Esophagus squamous epithelium (tissue), 5 donors: ENCODE measurements at regions not wholly inside any gene's neighbourhood (a gene's known extent, or its start where the extent isn't known, plus 50 kb on each side); places are given as distances from the start of the nearest gene placed in this dataset.
A peak's percentile ranks its signal among the peaks of the same experiment; 100 is the strongest.

Experiments used
- DNase-seq: peaks from one replicate; lab custom pipeline; 2025; lab: John Stamatoyannopoulos, UW
- H3K27ac ChIP-seq, 4 donors: fragments of 200-600 bp; sonication (generic); one replicate each; pipeline ENCODE4 v1.5.1; 2016 to 2019; ENCODE audit warnings: mild to moderate bottlenecking in 1 of 4
- H3K27me3 ChIP-seq, 4 donors: fragments of 200-600 bp; sonication (generic); 1 replicate in 3 of 4; 2 replicates in 1 of 4; pipeline versions ENCODE4 v1.5.1 to v1.6.0; 2017 to 2021; ENCODE audit warnings: antibody characterized with exemption in 1 of 4
- H3K36me3 ChIP-seq, 3 donors: fragments of 200-600 bp; sonication (generic); one replicate each; pipeline ENCODE4 v1.5.1; 2016 to 2019
- H3K4me1 ChIP-seq, 3 donors: fragments of 200-600 bp; sonication (generic); one replicate each; pipeline ENCODE4 v1.5.1; 2017 to 2019
- H3K4me3 ChIP-seq, 4 donors: fragments of 200-600 bp; sonication (generic); 1 replicate in 3 of 4; 2 replicates in 1 of 4; pipeline ENCODE4 v1.5.1; 2016 to 2019; ENCODE audit warnings: mild to moderate bottlenecking in 2 of 4, moderate library complexity in 1 of 4
- H3K9me3 ChIP-seq, 3 donors: fragments of 200-600 bp; sonication (generic); one replicate each; pipeline ENCODE4 v1.5.1; 2016 to 2019
- POLR2A ChIP-seq, 4 donors: fragments of 450-650 bp; IDR thresholded peaks; one replicate each; pipeline ENCODE4 v1.6.1; 2017; ENCODE audit warnings: antibody characterized with exemption in 4 of 4, mild to moderate bottlenecking in 4 of 4, moderate library complexity in 3 of 4
- WGBS, 2 donors: methylation state at CpG; one replicate each; pipeline ENCODE4 v1.1.5; 2018; 5-methylcytosine and 5-hydroxymethylcytosine counted together
- intact Hi-C: fragments of 100-400 bp; cut with DNase I; formaldehyde crosslinking; loops from one replicate; pipeline ENCODE4 v1.15.0; 2022
- TF ChIP-seq, protein P1 (sequence below), 6 experiments: fragments of 450-650 bp in 4 of 6; fragments of 200-600 bp in 2 of 6; sonication (generic) in 2 of 6; IDR thresholded peaks; one replicate each; pipeline ENCODE4 v1.5.1; 2016 to 2019; ENCODE audit warnings: antibody characterized with exemption in 6 of 6, mild to moderate bottlenecking in 4 of 6, moderate library complexity in 4 of 6
- donor health status: DM: yes; HTN: yes; CAD: no.

DNA sequence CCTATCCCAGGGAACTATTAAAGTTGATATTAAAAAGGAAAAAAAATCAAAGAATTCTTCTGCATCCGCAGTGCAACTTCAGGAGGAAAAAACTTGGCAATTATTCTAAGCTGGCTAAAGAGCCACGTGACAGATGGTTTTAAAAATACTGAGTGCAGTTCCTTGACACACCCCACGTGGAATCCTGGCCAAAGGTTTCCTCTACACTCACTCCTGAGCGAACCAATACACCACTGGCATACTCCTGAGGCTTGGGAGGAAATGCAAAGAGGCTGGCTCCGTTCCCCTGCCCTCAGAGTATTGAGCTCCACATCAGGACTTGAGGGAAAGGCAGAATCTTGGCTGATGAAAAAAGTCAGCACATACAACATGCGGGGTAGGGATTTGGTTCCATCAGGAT is 133.8 kb upstream of the ATP6AP2 start:
- 15 to 29% methylated on average over 3 to 6 of the region's 6 CpGs for WGBS, 2 donors
- intact Hi-C loops = no loop called here
- H3K4me3 ChIP-seq = no peak overlapping the region
- H3K9me3 ChIP-seq = no peaks in the 10 kb centered on the region
- H3K36me3 ChIP-seq = no peaks in the 10 kb centered on the region
- peaks cover 9 to 65% (median 13%) of the 10 kb centered on the region in 3 donors for H3K4me1 ChIP-seq
- no peak for DNase-seq
- no peaks in the 10 kb centered on the region for H3K27me3 ChIP-seq
- H3K27ac ChIP-seq = peak overlapping the region in 1 of 4 donors; percentile 46
- TF ChIP-seq, protein P1, sequence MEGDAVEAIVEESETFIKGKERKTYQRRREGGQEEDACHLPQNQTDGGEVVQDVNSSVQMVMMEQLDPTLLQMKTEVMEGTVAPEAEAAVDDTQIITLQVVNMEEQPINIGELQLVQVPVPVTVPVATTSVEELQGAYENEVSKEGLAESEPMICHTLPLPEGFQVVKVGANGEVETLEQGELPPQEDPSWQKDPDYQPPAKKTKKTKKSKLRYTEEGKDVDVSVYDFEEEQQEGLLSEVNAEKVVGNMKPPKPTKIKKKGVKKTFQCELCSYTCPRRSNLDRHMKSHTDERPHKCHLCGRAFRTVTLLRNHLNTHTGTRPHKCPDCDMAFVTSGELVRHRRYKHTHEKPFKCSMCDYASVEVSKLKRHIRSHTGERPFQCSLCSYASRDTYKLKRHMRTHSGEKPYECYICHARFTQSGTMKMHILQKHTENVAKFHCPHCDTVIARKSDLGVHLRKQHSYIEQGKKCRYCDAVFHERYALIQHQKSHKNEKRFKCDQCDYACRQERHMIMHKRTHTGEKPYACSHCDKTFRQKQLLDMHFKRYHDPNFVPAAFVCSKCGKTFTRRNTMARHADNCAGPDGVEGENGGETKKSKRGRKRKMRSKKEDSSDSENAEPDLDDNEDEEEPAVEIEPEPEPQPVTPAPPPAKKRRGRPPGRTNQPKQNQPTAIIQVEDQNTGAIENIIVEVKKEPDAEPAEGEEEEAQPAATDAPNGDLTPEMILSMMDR (IDR thresholded peaks at IDR 0.05) = no peak
- no peak for TF ChIP-seq POLR2A (IDR thresholded peaks at IDR 0.05)

DNA sequence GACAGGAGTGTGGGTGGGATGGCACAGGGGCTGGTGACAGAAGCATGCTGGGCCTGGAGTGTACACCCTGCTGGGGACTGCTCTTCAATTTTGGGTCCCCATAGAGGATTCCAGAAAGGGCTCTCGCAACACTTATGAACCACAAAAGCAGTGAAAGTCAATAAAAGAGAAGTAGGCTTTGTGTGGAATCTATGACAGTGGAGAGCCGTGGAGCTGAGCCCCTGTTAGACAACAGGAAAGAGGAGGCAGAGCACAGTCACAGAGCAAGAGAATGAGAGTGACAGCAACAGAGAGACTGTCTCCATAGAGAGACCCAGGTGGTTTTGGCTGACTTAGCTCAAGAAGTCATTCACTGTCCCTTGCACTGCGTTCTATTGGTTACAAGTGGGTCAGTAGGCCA is 135.1 kb upstream of the ATP6AP2 start:
- Histone ChIP-seq H3K4me3 (no peak overlapping the region), H3K9me3 (no peaks in the 10 kb centered on the region), H3K36me3 (no peaks in the 10 kb centered on the region), H3K27ac (no peak overlapping the region), H3K4me1 (peaks cover 9 to 63% (median 13%) of the 10 kb centered on the region in 3 donors), H3K27me3 (no peaks in the 10 kb centered on the region)
- WGBS, 2 donors = 63 to 77% methylated on average over 1 to 2 of the region's 3 CpGs
- DNase-seq = no peak
- no peak for TF ChIP-seq POLR2A (IDR thresholded peaks at IDR 0.05)
- TF ChIP-seq, protein P1 (IDR thresholded peaks at IDR 0.05) = no peak
- intact Hi-C loops = no loop called here

DNA sequence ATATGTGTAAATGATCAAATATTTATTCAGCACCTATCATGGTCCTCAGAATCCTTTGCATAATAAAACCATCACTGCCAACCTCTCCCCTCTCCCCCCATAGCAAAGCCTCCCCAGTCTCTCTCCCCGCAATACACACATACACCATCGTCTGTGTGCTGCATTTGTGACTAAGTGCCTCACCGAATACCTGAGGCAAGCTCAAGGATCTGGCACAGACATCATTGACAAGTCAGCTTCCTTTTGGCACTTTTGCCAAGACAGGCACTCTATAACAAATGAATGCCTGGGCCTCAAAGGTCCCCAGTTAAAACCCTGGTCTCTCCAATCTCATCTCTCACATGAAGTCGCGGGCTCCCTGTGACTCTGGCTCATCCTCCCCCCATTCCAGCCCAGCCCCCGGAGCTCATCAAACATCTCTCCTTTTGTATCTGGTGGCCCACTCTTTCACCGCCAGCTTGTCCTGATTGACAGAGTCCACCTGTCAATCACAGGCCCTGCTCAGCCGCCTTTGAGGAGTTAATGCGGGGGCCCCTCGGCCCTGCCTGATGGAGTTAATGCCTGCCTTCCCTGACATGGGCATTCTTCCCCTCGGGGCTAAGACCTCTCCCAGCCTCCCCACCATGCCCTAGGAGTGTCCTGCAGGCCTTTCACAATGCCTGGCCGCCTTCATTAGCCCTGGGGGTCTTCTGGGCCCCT is 135.8 kb upstream of the ATP6AP2 start:
- no peaks in the 10 kb centered on the region for H3K27me3 ChIP-seq
- no peak overlapping the region for H3K27ac ChIP-seq
- peaks cover 8 to 55% (median 12%) of the 10 kb centered on the region in 3 donors for H3K4me1 ChIP-seq
- H3K4me3 ChIP-seq = no peak overlapping the region
- TF ChIP-seq POLR2A (IDR thresholded peaks at IDR 0.05) = no peak
- TF ChIP-seq, protein P1 (IDR thresholded peaks at IDR 0.05) = no peak
- 43 to 57% methylated on average over 5 to 7 of the region's 12 CpGs for WGBS, 2 donors
- DNase-seq = no peak
- H3K36me3 ChIP-seq = no peaks in the 10 kb centered on the region
- H3K9me3 ChIP-seq = no peaks in the 10 kb centered on the region
- intact Hi-C loops = no loop called here

DNA sequence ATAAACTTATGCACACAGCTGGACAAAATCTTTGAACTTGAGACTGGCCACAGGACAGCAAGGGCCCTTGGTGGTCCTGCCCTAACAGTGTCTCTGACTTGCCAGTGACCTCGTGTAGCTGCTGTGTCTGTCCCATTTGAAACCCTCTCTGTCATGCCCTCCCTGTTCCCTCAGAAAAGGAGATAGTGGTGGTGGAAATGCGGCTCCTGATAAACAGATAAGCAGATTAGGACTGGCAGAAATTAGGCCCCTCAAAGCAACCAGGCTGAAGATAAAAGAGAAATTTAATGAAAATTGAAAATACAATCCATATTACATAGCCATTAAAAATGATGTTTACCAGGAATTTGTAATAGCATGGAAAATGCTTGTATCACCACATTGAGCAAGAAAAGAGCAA is 136.6 kb upstream of the ATP6AP2 start:
- intact Hi-C loops = no loop called here
- DNase-seq = no peak
- H3K27ac ChIP-seq = no peak overlapping the region
- H3K9me3 ChIP-seq = no peaks in the 10 kb centered on the region
- H3K4me3 ChIP-seq = no peak overlapping the region
- no peaks in the 10 kb centered on the region for H3K27me3 ChIP-seq
- no peaks in the 10 kb centered on the region for H3K36me3 ChIP-seq
- 70% methylated on average over 2 of the region's 2 CpGs; no CpG with 5 or more reads in 1 of the 2 donors for WGBS, 2 donors
- H3K4me1 ChIP-seq = peaks cover 4 to 48% (median 8%) of the 10 kb centered on the region in 3 donors
- TF ChIP-seq, protein P1 (IDR thresholded peaks at IDR 0.05) = no peak
- no peak for TF ChIP-seq POLR2A (IDR thresholded peaks at IDR 0.05)

DNA sequence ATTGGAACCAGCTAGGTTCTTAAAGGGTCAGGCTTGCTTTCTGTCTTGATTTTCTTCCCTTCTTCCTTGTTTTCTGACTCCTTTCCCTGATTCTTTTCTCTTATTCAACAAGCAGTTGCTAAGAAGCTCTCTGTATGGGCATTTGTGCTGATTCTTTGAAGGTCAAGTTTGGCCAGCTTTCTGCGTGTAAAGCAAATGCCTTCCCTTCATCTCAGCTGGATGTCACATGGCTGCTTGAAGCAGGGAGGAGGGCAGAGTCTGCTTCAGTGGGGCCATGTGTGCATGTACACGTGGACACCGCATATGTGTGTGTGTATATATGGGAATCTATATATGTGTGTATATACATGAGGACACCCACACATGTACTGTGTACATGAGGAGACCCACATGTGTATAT is 139.9 kb upstream of the ATP6AP2 start:
- WGBS, 2 donors = 45 to 79% methylated on average over 2 to 3 of the region's 3 CpGs
- no peaks in the 10 kb centered on the region for H3K27me3 ChIP-seq

More for the DNA sequence above, 139.9 kb upstream of the ATP6AP2 start:
- H3K36me3 ChIP-seq = no peaks in the 10 kb centered on the region
- H3K9me3 ChIP-seq = no peaks in the 10 kb centered on the region
- DNase-seq = no peak
- intact Hi-C loops = no loop called here
- H3K4me1 ChIP-seq = peaks cover 0 to 16% (median 0%) of the 10 kb centered on the region in 3 donors
- no peak for TF ChIP-seq POLR2A (IDR thresholded peaks at IDR 0.05)
- TF ChIP-seq, protein P1 (IDR thresholded peaks at IDR 0.05) = no peak
- no peak overlapping the region for H3K4me3 ChIP-seq
- no peak overlapping the region for H3K27ac ChIP-seq
